GM18909 (cell line): ENCODE measurements at regions not wholly inside any gene's neighbourhood (a gene's known extent, or its start where the extent isn't known, plus 50 kb on each side); places are given as distances from the start of the nearest gene placed in this dataset.
"Not testable (repeated sequence)": the region's sequence is repeated elsewhere in the genome, so short reads cannot be mapped to it uniquely, and the experiment has no call there.

Experiments used
- ATAC-seq: cut with Tn5 transposase; IDR thresholded peaks from one replicate; pipeline ENCODE4 v1.9.1; 2021; ENCODE audit warnings: mild to moderate bottlenecking; ENCODE audit not compliant: unreplicated experiment, poor library complexity

DNA sequence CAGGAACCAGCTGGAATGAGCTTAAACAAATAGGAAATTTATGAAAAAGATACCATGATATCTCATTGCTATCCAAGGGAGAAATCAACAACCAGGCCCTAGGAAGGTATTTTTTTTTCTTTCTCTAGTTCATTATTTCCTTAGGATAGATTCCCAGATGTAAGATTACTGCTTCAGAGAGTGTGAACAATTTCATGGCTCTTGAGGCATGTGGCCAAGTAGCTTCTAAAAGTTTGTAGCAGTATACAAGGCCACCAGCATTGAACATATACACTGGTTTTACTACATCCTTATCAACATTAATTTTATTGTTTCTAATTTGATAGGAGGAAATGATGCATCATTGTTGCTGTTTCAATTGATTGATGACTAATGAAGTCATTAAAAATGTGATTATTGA, 201.2 kb downstream of the SREK1 start:
- ATAC-seq: no peak

DNA sequence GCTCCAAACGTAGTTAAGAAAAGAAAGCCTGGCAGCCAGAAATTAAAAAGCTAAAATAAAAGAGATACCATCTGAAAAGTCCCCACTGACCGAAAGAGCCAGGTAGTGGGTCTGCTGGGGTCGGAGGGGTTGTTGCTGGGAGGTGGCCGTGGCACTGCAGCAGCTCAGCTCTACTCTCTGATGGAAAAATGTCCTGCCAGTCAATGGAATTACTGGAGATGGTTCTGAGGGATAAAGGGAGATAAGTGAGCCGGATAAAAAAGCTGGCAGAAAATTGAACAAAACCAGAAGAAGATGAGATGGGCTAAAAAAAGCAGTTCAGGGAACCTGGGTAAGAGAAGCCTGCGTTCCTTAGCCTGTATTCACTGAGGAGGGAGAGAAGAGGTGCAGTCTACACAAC, 202.8 kb downstream of the SREK1 start:
- no peak for ATAC-seq

GRCh38 chr5:66348387-66349125, 204.5 kb downstream of the SREK1 start:
- ATAC-seq: no peak

DNA sequence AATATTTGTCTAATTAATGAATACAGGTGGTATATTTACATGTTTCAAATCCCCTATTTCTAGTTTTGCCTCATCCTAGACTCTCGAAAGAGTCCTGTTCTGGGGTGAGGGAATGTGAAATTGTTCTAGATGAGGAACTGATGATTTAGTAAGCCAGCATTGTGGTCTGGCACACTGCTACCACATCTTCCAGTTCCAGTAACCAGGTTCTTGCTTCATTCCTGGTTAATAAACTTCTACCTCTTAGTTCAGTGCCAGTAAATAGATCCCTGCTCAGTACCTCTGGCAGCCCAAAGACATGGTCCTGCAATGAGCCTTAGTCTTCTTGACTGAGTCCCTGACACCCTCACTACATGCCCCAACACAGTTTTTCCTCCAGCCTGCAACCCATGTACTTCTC, 207.7 kb downstream of the SREK1 start:
- no peak for ATAC-seq

DNA sequence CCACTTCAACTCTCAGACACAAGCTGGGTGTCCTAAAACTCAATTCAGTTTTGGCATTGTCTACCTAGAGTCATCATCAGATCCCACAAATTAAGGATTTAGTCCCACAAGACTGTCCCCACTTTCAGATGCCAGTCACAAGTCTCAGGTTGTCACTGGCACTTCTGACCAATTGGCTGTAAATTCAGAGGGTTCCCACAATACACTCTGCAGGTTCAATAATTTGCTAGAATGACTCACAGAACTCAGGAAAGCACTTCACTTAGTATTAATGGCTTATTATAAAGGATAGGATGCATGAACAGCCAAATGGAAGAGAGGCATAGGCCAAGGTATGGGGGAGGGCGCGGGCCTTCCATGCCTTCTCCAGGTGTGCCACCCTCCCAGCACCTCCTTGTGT, 209.1 kb downstream of the SREK1 start:
- ATAC-seq: no peak

DNA sequence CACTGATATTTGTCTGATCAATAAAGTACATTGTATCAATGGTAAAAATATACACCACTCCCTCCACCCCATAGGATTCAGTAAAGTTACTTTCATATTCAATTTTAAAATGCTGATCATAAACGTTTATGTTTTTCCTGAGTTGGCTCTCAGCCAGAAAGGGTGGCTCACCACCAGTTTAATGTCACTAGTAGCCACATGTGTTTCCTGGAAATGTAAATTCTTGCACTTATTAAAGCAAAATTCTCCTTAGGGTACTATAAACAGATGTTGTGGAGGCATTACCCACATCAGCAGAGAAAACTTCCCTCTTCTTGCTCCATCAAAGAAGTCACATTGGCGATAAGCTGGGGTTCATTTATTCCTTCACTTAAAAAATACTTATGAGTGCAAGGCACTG, 210.3 kb downstream of the SREK1 start:
- no peak for ATAC-seq

DNA sequence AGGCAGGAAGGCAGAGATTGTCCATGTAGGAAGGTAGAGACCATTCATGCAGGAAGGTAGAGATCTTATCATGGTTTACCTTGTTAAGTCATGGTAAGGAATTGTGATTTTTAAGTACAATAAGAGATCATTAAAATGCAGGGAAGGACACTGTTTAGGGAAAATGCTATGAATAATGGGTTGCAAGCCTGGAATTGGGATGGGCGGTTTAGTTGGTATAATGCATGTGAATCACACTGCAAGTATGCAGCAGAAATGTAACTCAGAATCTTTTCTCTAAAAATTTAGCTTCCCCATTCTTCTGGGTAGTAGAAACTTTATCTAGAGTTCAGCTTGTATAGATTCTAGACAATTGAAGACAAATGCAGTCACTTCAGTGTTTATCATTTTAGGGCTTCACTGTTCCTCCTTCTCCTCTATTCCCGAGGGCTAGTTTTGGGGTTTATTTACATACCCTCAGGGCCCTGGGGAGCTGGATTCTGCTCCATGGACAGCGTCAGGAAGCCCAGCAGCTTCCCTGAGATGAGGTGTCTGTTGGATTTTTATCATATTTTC, 212.0 kb downstream of the SREK1 start:
- no peak for ATAC-seq

DNA sequence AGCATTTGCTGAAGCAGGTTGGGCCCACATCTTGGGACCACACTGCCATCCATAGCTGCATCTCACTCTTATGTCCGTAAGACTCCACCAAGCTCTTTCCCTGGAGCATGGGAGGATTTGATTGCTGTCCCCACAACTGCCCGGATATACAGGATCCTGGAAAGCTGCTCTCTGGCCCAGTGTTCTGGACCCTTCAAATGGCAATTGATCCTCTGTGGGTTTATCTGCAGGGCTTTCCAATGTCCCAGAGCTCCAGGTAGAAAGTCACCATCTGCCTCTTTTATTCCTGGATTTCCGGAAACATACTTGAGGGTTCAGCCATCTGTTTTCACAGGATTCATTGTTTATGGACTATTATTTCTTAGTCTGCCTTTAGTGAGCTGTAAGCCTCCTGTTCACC, 214.6 kb downstream of the SREK1 start:
- no peak for ATAC-seq

DNA sequence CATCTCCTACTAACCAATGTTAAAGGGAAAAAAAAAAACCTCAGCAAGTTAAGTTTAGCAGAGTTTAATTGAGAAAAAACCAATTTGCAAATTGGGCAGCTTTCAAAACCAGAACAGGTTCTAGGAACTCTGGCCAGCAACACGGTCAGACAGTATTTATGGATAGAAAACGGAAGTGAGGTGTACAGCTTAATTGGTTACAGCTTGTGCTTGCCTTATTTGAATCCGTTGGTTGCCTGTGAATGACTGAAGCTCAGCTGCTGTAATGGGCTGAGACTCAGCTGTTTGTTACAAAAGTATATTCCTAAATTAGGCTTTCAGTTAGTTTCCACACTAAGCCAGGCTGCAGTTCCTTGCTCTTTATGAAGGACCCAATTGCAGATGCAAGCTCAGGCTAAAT, 217.0 kb downstream of the SREK1 start:
- ATAC-seq: no peak

GRCh38 chr5:66362046-66362445, 217.9 kb downstream of the SREK1 start:
- no peak for ATAC-seq

DNA sequence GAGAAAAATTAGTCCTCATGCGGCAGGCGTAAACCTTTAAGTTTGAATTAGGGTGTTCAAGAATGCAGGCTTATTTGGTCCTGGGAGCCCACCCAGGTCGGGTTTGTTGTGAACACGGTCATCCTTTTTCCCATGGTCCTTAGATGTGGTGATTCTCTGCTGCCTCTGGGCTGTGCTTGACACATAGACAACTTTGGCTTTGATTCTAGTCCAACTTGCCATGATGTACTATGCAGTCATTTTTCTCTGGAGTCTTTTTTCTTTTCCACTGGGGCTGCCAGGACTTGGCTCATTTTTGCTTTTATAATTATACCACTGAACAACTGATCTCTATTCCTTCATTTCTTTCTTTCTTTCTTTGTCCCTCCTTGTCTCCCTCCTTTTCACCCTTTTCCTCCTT, 218.6 kb downstream of the SREK1 start:
- ATAC-seq: no peak

DNA sequence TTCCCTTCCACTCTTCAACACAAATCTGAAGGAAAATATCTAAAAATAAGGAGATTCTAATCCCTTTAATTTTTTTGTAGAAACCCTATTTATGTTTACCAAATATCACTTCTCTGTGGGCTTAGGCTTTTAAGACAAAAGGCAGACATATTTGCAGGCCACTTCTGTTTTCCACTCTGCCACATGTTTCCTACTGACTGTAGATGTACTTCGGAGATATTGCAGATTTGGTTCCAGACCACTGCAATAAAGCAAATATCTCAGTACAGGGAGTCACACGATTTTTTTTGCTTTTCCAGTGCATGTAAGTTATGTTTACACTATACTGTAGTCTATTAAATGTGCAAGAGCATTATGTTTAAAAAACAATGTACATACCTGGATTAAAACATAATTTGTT, 219.0 kb downstream of the SREK1 start:
- no peak for ATAC-seq

- ATAC-seq: no peak
Measured at GRCh38 chr5:66364186-66364585, 220.1 kb downstream of the SREK1 start.

DNA sequence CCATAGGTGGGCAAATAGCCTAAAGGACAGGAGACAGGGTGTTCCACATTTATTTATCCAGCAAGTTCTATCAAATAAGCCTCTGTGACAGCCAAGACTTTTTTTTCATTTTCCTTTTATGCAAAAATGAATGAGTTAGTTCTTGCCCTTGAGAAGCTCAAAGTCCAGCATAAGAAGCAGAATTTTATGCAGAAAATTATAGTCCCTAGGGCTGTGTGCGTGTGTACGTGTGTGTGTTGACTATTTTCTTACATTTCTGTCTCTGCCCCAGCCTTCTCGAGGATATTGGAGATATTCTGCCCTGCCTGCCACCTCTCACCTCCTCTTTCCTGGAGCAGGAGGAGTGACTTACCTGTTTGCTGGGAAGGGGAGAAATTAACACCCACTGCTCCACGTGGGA, 221.9 kb downstream of the SREK1 start:
- no peak for ATAC-seq

GRCh38 chr5:66367814-66368541, 223.9 kb downstream of the SREK1 start:
- ATAC-seq: no peak

DNA sequence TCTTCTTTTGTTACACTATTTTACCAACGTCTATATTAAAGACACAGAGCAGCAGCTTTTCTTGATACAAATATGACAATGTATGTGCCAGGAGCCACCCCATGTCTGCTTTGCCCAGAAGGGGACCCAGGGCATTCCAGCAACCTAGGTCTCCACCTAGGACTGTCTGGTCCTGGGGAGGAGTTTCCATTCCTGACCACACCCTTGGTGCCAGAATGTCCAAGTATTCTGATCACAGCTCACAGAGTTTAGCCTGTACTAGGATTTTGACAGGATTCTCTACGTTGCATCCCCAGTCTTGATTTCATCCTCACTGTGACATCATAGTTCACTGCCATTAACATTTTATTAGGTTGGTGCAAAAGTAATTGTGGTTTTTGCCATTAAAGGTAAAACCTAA, 224.7 kb downstream of the SREK1 start:
- ATAC-seq: no peak

GRCh38 chr5:66377747-66378146, 218.4 kb upstream of the MAST4 start:
- ATAC-seq: no peak

DNA sequence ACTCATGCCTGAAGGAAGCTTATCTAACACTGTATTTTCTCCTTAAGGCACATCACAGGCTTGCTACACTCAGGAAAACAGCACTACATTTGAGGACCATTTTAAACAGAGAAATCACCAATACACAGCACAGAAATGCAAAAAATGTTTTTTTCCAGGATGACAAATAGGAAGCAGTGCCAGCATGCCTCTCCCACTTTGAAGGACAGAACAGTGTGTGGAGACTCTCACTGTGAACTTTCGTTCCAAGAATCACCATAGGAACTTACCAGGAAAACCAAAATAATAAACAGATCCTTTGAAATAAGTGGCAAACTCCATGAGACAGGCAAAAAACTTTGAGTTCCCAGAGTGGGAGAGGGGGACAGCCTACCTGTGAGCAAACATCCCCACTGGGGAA, 217.8 kb upstream of the MAST4 start:
- ATAC-seq: no peak

DNA sequence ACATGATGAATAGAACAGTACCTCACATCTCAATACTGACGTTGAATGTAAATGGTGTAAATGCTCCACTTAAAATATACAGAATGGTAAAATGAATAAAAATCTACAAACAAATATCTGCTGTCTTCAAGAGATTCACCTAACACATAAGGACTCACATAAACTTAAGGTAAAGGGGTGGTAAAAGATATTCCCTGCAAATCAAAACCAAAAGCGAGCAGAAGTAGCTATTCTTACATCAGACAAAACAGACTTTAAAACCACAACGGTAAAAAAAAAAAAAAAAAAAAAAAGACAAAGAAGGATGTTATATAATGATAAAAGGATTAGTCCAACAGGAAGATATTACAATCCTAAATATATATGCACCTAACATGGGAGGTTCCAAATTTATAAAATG, 214.0 kb upstream of the MAST4 start:
- ATAC-seq: no peak

DNA sequence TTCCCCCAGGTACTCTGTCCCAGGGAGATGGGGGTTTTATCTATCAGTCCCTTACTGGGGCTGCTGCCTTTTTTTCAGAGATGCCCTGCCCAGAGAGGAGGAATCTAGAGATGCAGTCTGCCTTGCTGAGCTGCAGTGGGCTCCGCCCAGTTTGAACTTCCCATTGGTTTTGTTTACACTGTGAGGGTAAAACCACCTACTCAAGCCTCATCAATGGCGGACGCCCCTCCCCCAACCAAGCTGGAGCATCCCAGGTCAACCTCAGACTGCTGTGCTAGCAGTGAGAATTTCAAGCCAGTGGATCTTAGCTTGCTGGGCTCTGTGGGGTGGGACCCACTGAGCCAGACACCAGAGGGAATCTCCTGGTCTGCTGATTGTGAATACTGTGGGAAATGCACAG, 191.0 kb upstream of the MAST4 start:
- ATAC-seq: not testable (repeated sequence)

GRCh38 chr5:66406761-66407336, 189.3 kb upstream of the MAST4 start:
- ATAC-seq: no peak
